Caco-2 (cell line): ENCODE measurements at regions not wholly inside any gene's neighbourhood (a gene's known extent, or its start where the extent isn't known, plus 50 kb on each side); places are given as distances from the start of the nearest gene placed in this dataset.

ENCODE experiments used
- BruUV-seq: library from RNA; stranded (reverse); fragments of 400-500 nt; replicated peaks from 2 replicates; lab custom pipeline; 2021; lab: Mats Ljungman, UMichigan
- CTCF ChIA-PET: fragments of 300-600 bp; sonication (Branson Sonifier 250); formaldehyde crosslinking; loops from one replicate; lab custom pipeline; 2022; ENCODE audit warnings: antibody characterized with exemption; lab: Charles Lee
- POLR2A ChIA-PET: fragments of 300-600 bp; sonication (Branson Sonifier 250); formaldehyde crosslinking; loops from one replicate; lab custom pipeline; 2022; ENCODE audit warnings: antibody characterized with exemption; lab: Charles Lee
- DNase-seq, 2 experiments: peaks; one replicate each; pipeline versions ENCODE4 v3.0.0 to v3.0.0-alpha.2; 2020 to 2022
- H3K27me3 ChIP-seq: replicated peaks from 2 replicates; pipeline ENCODE4 v1.6.0; 2011; ENCODE audit warnings: low read length; ENCODE audit not compliant: control insufficient read depth, insufficient read depth
- H3K36me3 ChIP-seq: 2 replicates; pipeline ENCODE4 v1.5.1; 2011; ENCODE audit warnings: low read length; ENCODE audit not compliant: control insufficient read depth, insufficient read depth
- H3K4me1 ChIP-seq: fragments of 250-450 bp; sonication (Bioruptor Pico); 2 replicates; pipeline ENCODE4 v1.5.1; 2020; ENCODE audit warnings: mild to moderate bottlenecking
- H3K4me3 ChIP-seq: 2 replicates; pipeline ENCODE4 v1.5.1; 2011; ENCODE audit warnings: low read depth, mild to moderate bottlenecking, control low read depth, low read length
- H3K9me3 ChIP-seq: fragments of 250-450 bp; sonication (Bioruptor Pico); 2 replicates; pipeline ENCODE4 v1.5.1; 2020; ENCODE audit warnings: mild to moderate bottlenecking, moderate library complexity
- H3K27ac Mint-ChIP-seq: one replicate; pipeline ENCODE4 v1.8.0; 2022; ENCODE audit warnings: mixed read lengths; ENCODE audit not compliant: unreplicated experiment
- H3K27me3 Mint-ChIP-seq: one replicate; pipeline ENCODE4 v1.8.0; 2022; ENCODE audit warnings: mixed read lengths; ENCODE audit not compliant: insufficient read depth, unreplicated experiment
- H3K36me3 Mint-ChIP-seq: one replicate; pipeline ENCODE4 v1.8.0; 2022; ENCODE audit warnings: mild to moderate bottlenecking, mixed read lengths; ENCODE audit not compliant: insufficient read depth, unreplicated experiment
- H3K4me1 Mint-ChIP-seq: one replicate; pipeline ENCODE4 v1.8.0; 2022; ENCODE audit warnings: low read depth, mixed read lengths; ENCODE audit not compliant: unreplicated experiment
- H3K4me3 Mint-ChIP-seq: one replicate; pipeline ENCODE4 v1.8.0; 2022; ENCODE audit warnings: mild to moderate bottlenecking, moderate library complexity, mixed read lengths; ENCODE audit not compliant: unreplicated experiment
- H3K9me3 Mint-ChIP-seq: one replicate; pipeline ENCODE4 v1.8.0; 2022; ENCODE audit warnings: mixed read lengths; ENCODE audit not compliant: unreplicated experiment
- CTCF ChIP-seq, 2 experiments: fragments of 200-600 bp in 1 of 2; IDR thresholded peaks; 1 replicate in 1 of 2; 2 replicates in 1 of 2; pipeline versions ENCODE4 v1.5.1 to v1.8.0; 2011 to 2022; ENCODE audit warnings: antibody characterized with exemption in 1 of 2, control low read depth in 1 of 2, inconsistent platforms in 1 of 2, low read depth in 1 of 2, low read length in 1 of 2, mild to moderate bottlenecking in 1 of 2, moderate library complexity in 1 of 2; ENCODE audit not compliant: insufficient read depth in 1 of 2, severe bottlenecking in 1 of 2, unreplicated experiment in 1 of 2
- intact Hi-C: fragments of 100-400 bp; cut with micrococcal nuclease; formaldehyde crosslinking; loops from one replicate; pipeline ENCODE4 v1.10.0; 2022; ENCODE audit not compliant: unreplicated experiment

GRCh38 chr5:82655078-82655477 is 376.9 kb upstream of the RPS23 start:
- no peak overlapping the region for H3K4me3 Mint-ChIP-seq
- H3K9me3 Mint-ChIP-seq = no peaks in the 10 kb centered on the region
- no peak for DNase-seq
- H3K36me3 ChIP-seq = no peaks in the 10 kb centered on the region
- POLR2A ChIA-PET = no interaction called here
- H3K27me3 Mint-ChIP-seq = no peaks in the 10 kb centered on the region
- H3K9me3 ChIP-seq = no peaks in the 10 kb centered on the region
- CTCF ChIA-PET = no interaction called here
- H3K4me1 ChIP-seq = no peaks in the 10 kb centered on the region
- TF ChIP-seq CTCF (IDR thresholded peaks at IDR 0.05; ENCODE audit: insufficient read depth in 1 of 2, low read depth in 1 of 2, low read length in 1 of 2, severe bottlenecking in 1 of 2, unreplicated experiment in 1 of 2) = no peak
- H3K36me3 Mint-ChIP-seq = no peaks in the 10 kb centered on the region
- H3K27ac Mint-ChIP-seq = no peak overlapping the region
- H3K4me3 ChIP-seq = no peak overlapping the region
- BruUV-seq = no TSS peak
- H3K27me3 ChIP-seq = no peaks in the 10 kb centered on the region
- intact Hi-C loops = no loop called here
- H3K4me1 Mint-ChIP-seq = no peaks in the 10 kb centered on the region

- Histone ChIP-seq H3K4me3 (no peak overlapping the region), H3K9me3 (no peaks in the 10 kb centered on the region), H3K36me3 (no peaks in the 10 kb centered on the region), H3K27me3 (no peaks in the 10 kb centered on the region), H3K4me1 (no peaks in the 10 kb centered on the region)
- no peak overlapping the region for H3K4me3 Mint-ChIP-seq
- no peaks in the 10 kb centered on the region for H3K27me3 Mint-ChIP-seq
- POLR2A ChIA-PET = no interaction called here
- no peaks in the 10 kb centered on the region for H3K4me1 Mint-ChIP-seq
- no TSS peak for BruUV-seq
- no peak overlapping the region for H3K27ac Mint-ChIP-seq
- H3K9me3 Mint-ChIP-seq = no peaks in the 10 kb centered on the region
- no peaks in the 10 kb centered on the region for H3K36me3 Mint-ChIP-seq
- TF ChIP-seq CTCF (IDR thresholded peaks at IDR 0.05; ENCODE audit: insufficient read depth in 1 of 2, low read depth in 1 of 2, low read length in 1 of 2, severe bottlenecking in 1 of 2, unreplicated experiment in 1 of 2) = no peak
- CTCF ChIA-PET = no interaction called here
- no peak for DNase-seq
- intact Hi-C loops = no loop called here
Measured at GRCh38 chr5:82649943-82650342, 371.8 kb upstream of the RPS23 start.

GRCh38 chr5:82644766-82645165 is 366.6 kb upstream of the RPS23 start:
- no peaks in the 10 kb centered on the region for H3K9me3 Mint-ChIP-seq
- H3K9me3 ChIP-seq = no peaks in the 10 kb centered on the region
- intact Hi-C loops = loop anchor here (5.0 kb wide), 1 partner anchor 433 kb away; the partner anchor contains the start of genes TMEM167A and XRCC4
- H3K4me1 ChIP-seq = no peaks in the 10 kb centered on the region
- ChIA-PET POLR2A (no interaction called here), CTCF (no interaction called here)
- BruUV-seq = no TSS peak
- no peaks in the 10 kb centered on the region for H3K4me1 Mint-ChIP-seq
- no peaks in the 10 kb centered on the region for H3K36me3 Mint-ChIP-seq
- H3K36me3 ChIP-seq = no peaks in the 10 kb centered on the region
- no peak for DNase-seq
- TF ChIP-seq CTCF (IDR thresholded peaks at IDR 0.05; ENCODE audit: insufficient read depth in 1 of 2, low read depth in 1 of 2, low read length in 1 of 2, severe bottlenecking in 1 of 2, unreplicated experiment in 1 of 2) = no peak
- H3K27me3 ChIP-seq = no peaks in the 10 kb centered on the region
- H3K27ac Mint-ChIP-seq = no peak overlapping the region
- H3K4me3 Mint-ChIP-seq = no peak overlapping the region
- no peak overlapping the region for H3K4me3 ChIP-seq
- no peaks in the 10 kb centered on the region for H3K27me3 Mint-ChIP-seq
